ENCODE measurements at regions not wholly inside any gene's neighbourhood (a gene's known extent, or its start where the extent isn't known, plus 50 kb on each side); places are given as distances from the start of the nearest gene placed in this dataset.
"Not testable (repeated sequence)": the region's sequence is repeated elsewhere in the genome, so short reads cannot be mapped to it uniquely, and the experiment has no call there.

DNA sequence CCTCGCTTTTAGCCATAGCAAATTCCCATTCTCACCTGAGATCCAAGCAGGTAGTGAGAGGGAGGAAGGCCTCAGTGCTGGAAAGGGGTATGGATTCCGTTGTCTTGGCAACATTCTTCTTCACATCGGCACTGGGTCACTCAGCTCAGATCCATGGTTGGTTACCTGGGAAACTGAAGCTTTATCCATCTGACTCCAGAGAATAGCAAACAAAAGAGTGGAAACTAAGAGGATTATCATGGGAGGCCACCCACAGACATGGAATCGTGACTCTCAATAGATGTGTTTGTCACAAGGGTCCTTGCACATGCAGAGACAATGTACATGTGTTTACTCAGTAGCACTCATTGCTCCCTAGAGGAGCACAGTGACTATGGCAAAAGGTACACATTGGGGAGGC is 81.0 kb downstream of the MAGED4 start:
- no peak overlapping the region for H2AFZ ChIP-seq (ENCODE audit: low read depth)
- H4K20me1 ChIP-seq (ENCODE audit: insufficient read depth): no peaks in the 10 kb centered on the region
- H3K27me3 ChIP-seq (ENCODE audit: insufficient read depth, low read depth): no peaks in the 10 kb centered on the region
- no peaks in the 10 kb centered on the region for H3K79me2 ChIP-seq (ENCODE audit: insufficient read depth, low read depth)
- peaks cover 4% of the 10 kb centered on the region for H3K4me1 ChIP-seq (ENCODE audit: low read depth, poor library complexity, severe bottlenecking)
- H3K4me2 ChIP-seq: no peak overlapping the region
- no peak overlapping the region for H3K4me3 ChIP-seq (IDR thresholded peaks at IDR 0.05; ENCODE audit: insufficient read depth, low read depth, low read length)
- TF ChIP-seq, protein P1, sequence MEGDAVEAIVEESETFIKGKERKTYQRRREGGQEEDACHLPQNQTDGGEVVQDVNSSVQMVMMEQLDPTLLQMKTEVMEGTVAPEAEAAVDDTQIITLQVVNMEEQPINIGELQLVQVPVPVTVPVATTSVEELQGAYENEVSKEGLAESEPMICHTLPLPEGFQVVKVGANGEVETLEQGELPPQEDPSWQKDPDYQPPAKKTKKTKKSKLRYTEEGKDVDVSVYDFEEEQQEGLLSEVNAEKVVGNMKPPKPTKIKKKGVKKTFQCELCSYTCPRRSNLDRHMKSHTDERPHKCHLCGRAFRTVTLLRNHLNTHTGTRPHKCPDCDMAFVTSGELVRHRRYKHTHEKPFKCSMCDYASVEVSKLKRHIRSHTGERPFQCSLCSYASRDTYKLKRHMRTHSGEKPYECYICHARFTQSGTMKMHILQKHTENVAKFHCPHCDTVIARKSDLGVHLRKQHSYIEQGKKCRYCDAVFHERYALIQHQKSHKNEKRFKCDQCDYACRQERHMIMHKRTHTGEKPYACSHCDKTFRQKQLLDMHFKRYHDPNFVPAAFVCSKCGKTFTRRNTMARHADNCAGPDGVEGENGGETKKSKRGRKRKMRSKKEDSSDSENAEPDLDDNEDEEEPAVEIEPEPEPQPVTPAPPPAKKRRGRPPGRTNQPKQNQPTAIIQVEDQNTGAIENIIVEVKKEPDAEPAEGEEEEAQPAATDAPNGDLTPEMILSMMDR (conservative IDR thresholded peaks at IDR 0.05; ENCODE audit: low read depth, low read length): no peak
- H3K9ac ChIP-seq: no peak overlapping the region
- H3K27ac ChIP-seq: no peak overlapping the region
- no peaks in the 10 kb centered on the region for H3K36me3 ChIP-seq (ENCODE audit: insufficient read depth)

DNA sequence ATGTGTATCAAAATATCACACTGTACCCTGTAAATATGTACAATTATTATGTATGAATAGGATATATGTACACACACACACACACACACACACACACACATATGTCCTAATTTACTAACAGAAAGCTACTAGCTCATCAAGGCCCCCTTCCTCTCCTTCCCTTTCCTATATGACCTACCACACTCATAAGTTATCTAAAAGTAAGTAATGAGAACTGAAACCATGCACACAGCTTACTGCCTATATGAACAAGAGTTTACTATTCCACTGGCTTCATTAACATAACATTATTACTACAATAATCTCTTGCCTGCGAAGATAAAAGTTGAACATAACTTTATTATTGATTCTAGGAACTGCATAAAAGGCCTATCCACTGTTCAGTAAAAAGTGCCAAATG is 83.8 kb downstream of the MAGED4 start:
- not testable (repeated sequence) for H3K4me1 ChIP-seq (ENCODE audit: low read depth, poor library complexity, severe bottlenecking); H3K27me3 ChIP-seq (ENCODE audit: insufficient read depth, low read depth); H3K9ac ChIP-seq

DNA sequence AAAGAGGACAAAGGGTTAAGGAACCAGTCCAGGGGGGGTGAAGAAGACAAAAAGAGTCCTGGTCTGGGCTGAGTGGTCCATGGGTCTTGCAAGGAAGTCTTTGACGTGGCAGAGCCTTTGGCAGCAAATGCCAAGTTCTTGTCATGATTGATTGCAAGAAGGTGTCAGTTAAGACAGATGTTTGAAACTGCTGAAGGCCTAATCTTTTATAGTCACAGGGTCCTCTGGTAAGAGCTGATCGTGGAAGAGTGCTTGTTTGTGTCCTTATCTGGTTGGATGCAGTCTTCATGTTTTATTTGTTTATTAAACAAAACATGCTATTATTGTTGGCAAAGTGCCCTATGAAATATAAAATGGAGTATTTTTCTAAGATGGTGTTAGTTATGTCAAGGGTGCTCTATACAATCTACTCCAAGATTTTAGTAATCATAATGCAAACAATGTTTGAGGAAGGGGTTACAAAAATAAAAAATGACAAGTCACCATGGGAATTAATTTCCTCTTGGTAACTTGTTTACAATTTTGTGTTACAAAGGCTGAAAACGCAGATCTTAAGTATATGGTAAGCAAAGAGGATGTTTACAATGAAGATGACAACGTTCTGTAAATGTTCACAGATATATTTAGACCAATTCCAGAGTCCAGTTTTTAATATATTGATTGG is 85.9 kb downstream of the MAGED4 start:
- Histone ChIP-seq H3K4me3 (IDR thresholded peaks at IDR 0.05; ENCODE audit: insufficient read depth, low read depth, low read length) (no peak overlapping the region), H4K20me1 (ENCODE audit: insufficient read depth) (no peaks in the 10 kb centered on the region), H3K36me3 (ENCODE audit: insufficient read depth) (no peaks in the 10 kb centered on the region), H3K27me3 (ENCODE audit: insufficient read depth, low read depth) (no peaks in the 10 kb centered on the region), H3K79me2 (ENCODE audit: insufficient read depth, low read depth) (no peaks in the 10 kb centered on the region), H2AFZ (ENCODE audit: low read depth) (no peak overlapping the region), H3K4me1 (ENCODE audit: low read depth, poor library complexity, severe bottlenecking) (peaks cover 12% of the 10 kb centered on the region), H3K9ac (no peak overlapping the region), H3K4me2 (no peak overlapping the region), H3K27ac (no peak overlapping the region)
- TF ChIP-seq, protein P1 (conservative IDR thresholded peaks at IDR 0.05; ENCODE audit: low read depth, low read length): no peak

More for the DNA sequence above, 83.8 kb downstream of the MAGED4 start:
- not testable (repeated sequence) for H3K27ac ChIP-seq; H3K4me3 ChIP-seq (IDR thresholded peaks at IDR 0.05; ENCODE audit: insufficient read depth, low read depth, low read length); H3K4me2 ChIP-seq; H3K79me2 ChIP-seq (ENCODE audit: insufficient read depth, low read depth); H4K20me1 ChIP-seq (ENCODE audit: insufficient read depth); H2AFZ ChIP-seq (ENCODE audit: low read depth); H3K36me3 ChIP-seq (ENCODE audit: insufficient read depth)

DNA sequence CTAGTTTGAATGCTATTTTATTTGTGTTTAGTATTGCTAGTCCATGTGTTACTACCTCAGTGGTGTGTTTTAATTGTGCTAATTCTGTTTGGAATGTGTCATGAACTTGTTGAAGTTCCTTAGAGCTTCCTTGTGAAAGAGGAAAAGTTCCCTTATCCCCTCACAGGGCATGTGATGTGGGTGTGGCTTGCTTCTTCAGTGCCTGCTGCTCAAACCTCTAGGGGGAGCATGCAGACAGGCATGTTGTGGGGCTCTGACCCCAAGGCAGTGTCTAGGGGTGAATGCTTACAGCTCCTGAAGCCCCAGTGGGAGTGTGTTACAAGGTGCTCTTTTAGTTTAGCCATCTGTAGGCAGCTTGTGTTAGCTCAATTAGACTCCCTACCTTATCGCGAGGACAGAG is 86.5 kb downstream of the MAGED4 start:
- H2AFZ ChIP-seq (ENCODE audit: low read depth): no peak overlapping the region
- H3K27me3 ChIP-seq (ENCODE audit: insufficient read depth, low read depth): no peaks in the 10 kb centered on the region
- peaks cover 12% of the 10 kb centered on the region for H3K4me1 ChIP-seq (ENCODE audit: low read depth, poor library complexity, severe bottlenecking)
- H3K4me2 ChIP-seq: no peak overlapping the region
- H3K36me3 ChIP-seq (ENCODE audit: insufficient read depth): no peaks in the 10 kb centered on the region
- H3K27ac ChIP-seq: no peak overlapping the region
- H4K20me1 ChIP-seq (ENCODE audit: insufficient read depth): no peaks in the 10 kb centered on the region
- H3K79me2 ChIP-seq (ENCODE audit: insufficient read depth, low read depth): no peaks in the 10 kb centered on the region
- no peak overlapping the region for H3K9ac ChIP-seq
- TF ChIP-seq, protein P1 (conservative IDR thresholded peaks at IDR 0.05; ENCODE audit: low read depth, low read length): peak; percentile 42; the same call in 1 of the 2 replicates
- no peak overlapping the region for H3K4me3 ChIP-seq (IDR thresholded peaks at IDR 0.05; ENCODE audit: insufficient read depth, low read depth, low read length)

DNA sequence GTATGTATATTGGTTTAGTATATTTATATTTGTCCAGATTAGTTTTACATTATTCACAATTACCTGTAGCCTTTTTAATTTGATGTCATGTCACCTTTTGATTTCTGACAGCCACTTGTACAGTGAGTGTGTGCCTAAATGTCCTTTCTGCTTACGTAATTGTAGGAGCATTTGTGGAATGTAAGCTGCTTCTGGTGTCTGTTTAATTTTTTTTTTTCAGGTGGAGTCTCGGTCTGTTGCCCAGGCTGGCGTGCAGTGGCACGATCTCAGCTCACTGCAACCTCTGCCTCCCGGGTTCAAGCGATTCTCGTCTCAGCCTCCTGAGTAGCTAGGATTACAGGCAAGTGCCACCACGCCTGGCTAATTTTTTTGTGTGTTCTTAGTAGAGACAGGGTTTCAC is 91.2 kb upstream of the XAGE2 start:
- Histone ChIP-seq H3K27me3 (ENCODE audit: insufficient read depth, low read depth) (no peaks in the 10 kb centered on the region), H3K4me1 (ENCODE audit: low read depth, poor library complexity, severe bottlenecking) (peaks cover 12% of the 10 kb centered on the region), H3K79me2 (ENCODE audit: insufficient read depth, low read depth) (no peaks in the 10 kb centered on the region), H3K4me2 (no peak overlapping the region), H3K36me3 (ENCODE audit: insufficient read depth) (no peaks in the 10 kb centered on the region), H3K27ac (no peak overlapping the region), H3K9ac (no peak overlapping the region), H3K4me3 (IDR thresholded peaks at IDR 0.05; ENCODE audit: insufficient read depth, low read depth, low read length) (no peak overlapping the region), H2AFZ (ENCODE audit: low read depth) (no peak overlapping the region), H4K20me1 (ENCODE audit: insufficient read depth) (no peaks in the 10 kb centered on the region)
- TF ChIP-seq, protein P1 (conservative IDR thresholded peaks at IDR 0.05; ENCODE audit: low read depth, low read length): no peak

All from KMS-11 (cell line).